ENCODE measurements at regions not wholly inside any gene's neighbourhood (a gene's known extent, or its start where the extent isn't known, plus 50 kb on each side); places are given as distances from the start of the nearest gene placed in this dataset.
"Not testable (repeated sequence)": the region's sequence is repeated elsewhere in the genome, so short reads cannot be mapped to it uniquely, and the experiment has no call there.

- DNase-seq (ENCODE audit: insufficient read length, low spot score) (no peak), FAIRE-seq (no peak)
- TF ChIP-seq TAF1 (IDR thresholded peaks at IDR 0.05; ENCODE audit: low read depth, low read length) (no peak), POU2F2 (IDR thresholded peaks at IDR 0.05; ENCODE audit: low read depth, low read length) (no peak), POLR2A (IDR thresholded peaks at IDR 0.05; ENCODE audit: low read depth, low read length) (no peak), PAX5 (IDR thresholded peaks at IDR 0.05; ENCODE audit: insufficient read depth, low read length, severe bottlenecking) (no peak), SPI1 (IDR thresholded peaks at IDR 0.05; ENCODE audit: low read depth, low read length) (no peak), POLR2AphosphoS5 (IDR thresholded peaks at IDR 0.05; ENCODE audit: low read depth, low read length) (no peak)
These were observed 115.4 kb downstream of the ACAA2 start for GRCh38 chr18:49697757-49698524.

- no peak for FAIRE-seq
- DNase-seq (ENCODE audit: insufficient read length, low spot score), result no peak
- TF ChIP-seq PAX5 (IDR thresholded peaks at IDR 0.05; ENCODE audit: insufficient read depth, low read length, severe bottlenecking) (no peak), POLR2A (IDR thresholded peaks at IDR 0.05; ENCODE audit: low read depth, low read length) (no peak)
These were observed 116.3 kb downstream of the ACAA2 start for GRCh38 chr18:49697049-49697448.

DNA sequence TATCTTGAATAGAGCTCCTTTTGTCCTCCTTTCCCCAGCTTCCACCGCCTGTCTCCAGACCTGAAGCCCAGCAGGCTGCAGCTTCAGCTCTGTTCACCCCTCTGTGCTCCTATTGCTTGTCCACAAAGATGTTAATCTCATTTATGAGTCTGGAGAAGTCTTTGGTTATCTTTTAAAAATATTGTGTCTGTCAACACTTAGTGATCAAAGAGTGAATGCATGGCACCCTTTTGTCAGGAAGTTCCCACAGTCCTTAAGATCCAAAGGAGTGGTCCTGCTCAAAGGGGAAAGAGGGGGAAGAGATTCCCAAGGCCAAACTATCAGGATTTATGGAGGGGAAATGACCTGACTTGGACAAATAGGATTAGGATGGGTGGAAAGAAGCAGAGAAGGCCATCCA, 118.9 kb downstream of the ACAA2 start:
- no peak for TF ChIP-seq SPI1 (IDR thresholded peaks at IDR 0.05; ENCODE audit: low read depth, low read length)
- TF ChIP-seq POLR2A (IDR thresholded peaks at IDR 0.05; ENCODE audit: low read depth, low read length), result no peak
- TF ChIP-seq POU2F2 (IDR thresholded peaks at IDR 0.05; ENCODE audit: low read depth, low read length), result no peak
- no peak for TF ChIP-seq TAF1 (IDR thresholded peaks at IDR 0.05; ENCODE audit: low read depth, low read length)
- TF ChIP-seq PAX5 (IDR thresholded peaks at IDR 0.05; ENCODE audit: insufficient read depth, low read length, severe bottlenecking), result no peak
- no peak for TF ChIP-seq POLR2AphosphoS5 (IDR thresholded peaks at IDR 0.05; ENCODE audit: low read depth, low read length)
- DNase-seq (ENCODE audit: insufficient read length, low spot score) (no peak), FAIRE-seq (no peak)

- no peak for FAIRE-seq
These were observed 119.7 kb downstream of the ACAA2 start for GRCh38 chr18:49693717-49694005.

GRCh38 chr18:49692906-49693716, 120.2 kb downstream of the ACAA2 start:
- no peak for DNase-seq (ENCODE audit: insufficient read length, low spot score)
- no peak for FAIRE-seq
- no peak for TF ChIP-seq TAF1 (IDR thresholded peaks at IDR 0.05; ENCODE audit: low read depth, low read length)
- no peak for TF ChIP-seq PAX5 (IDR thresholded peaks at IDR 0.05; ENCODE audit: insufficient read depth, low read length, severe bottlenecking)
- no peak for TF ChIP-seq SPI1 (IDR thresholded peaks at IDR 0.05; ENCODE audit: low read depth, low read length)
- no peak for TF ChIP-seq POLR2A (IDR thresholded peaks at IDR 0.05; ENCODE audit: low read depth, low read length)
- TF ChIP-seq POU2F2 (IDR thresholded peaks at IDR 0.05; ENCODE audit: low read depth, low read length), result no peak
- no peak for TF ChIP-seq POLR2AphosphoS5 (IDR thresholded peaks at IDR 0.05; ENCODE audit: low read depth, low read length)

More at GRCh38 chr18:49693717-49694005, 119.7 kb downstream of the ACAA2 start:
- TF ChIP-seq POLR2AphosphoS5 (IDR thresholded peaks at IDR 0.05; ENCODE audit: low read depth, low read length), result no peak
- DNase-seq (ENCODE audit: insufficient read length, low spot score), result no peak

DNA sequence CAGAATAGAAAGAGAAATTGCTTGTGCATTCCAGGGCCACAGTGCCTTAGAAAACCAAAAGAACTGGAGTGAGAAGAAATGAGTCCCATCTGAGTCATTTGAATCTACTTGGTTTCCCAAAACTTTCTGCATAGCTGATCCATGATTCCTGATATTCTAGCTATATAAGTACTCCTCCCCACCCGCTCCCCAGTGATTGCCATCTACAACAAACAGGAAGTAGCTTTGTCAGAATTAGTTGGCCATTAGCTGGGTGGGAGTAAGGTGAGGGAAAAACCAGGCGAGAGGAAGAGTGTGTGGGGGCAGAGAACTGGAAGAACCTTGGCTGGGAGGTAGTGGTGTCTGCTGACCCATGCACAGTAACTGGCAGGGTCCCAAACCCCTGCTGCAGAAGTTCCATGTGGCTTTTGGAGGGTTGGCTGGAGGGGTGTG, 122.1 kb downstream of the ACAA2 start:
- FAIRE-seq, result no peak
- DNase-seq (ENCODE audit: insufficient read length, low spot score), result no peak
- TF ChIP-seq POU2F2 (IDR thresholded peaks at IDR 0.05; ENCODE audit: low read depth, low read length) (no peak), POLR2A (IDR thresholded peaks at IDR 0.05; ENCODE audit: low read depth, low read length) (no peak), POLR2AphosphoS5 (IDR thresholded peaks at IDR 0.05; ENCODE audit: low read depth, low read length) (no peak), TAF1 (IDR thresholded peaks at IDR 0.05; ENCODE audit: low read depth, low read length) (no peak), PAX5 (IDR thresholded peaks at IDR 0.05; ENCODE audit: insufficient read depth, low read length, severe bottlenecking) (no peak), SPI1 (IDR thresholded peaks at IDR 0.05; ENCODE audit: low read depth, low read length) (no peak)

GRCh38 chr18:49690312-49690711, 123.0 kb downstream of the ACAA2 start:
- TF ChIP-seq POLR2A (IDR thresholded peaks at IDR 0.05; ENCODE audit: low read depth, low read length), result no peak
- no peak for TF ChIP-seq TAF1 (IDR thresholded peaks at IDR 0.05; ENCODE audit: low read depth, low read length)
- TF ChIP-seq SPI1 (IDR thresholded peaks at IDR 0.05; ENCODE audit: low read depth, low read length), result no peak
- TF ChIP-seq POLR2AphosphoS5 (IDR thresholded peaks at IDR 0.05; ENCODE audit: low read depth, low read length), result no peak
- no peak for TF ChIP-seq PAX5 (IDR thresholded peaks at IDR 0.05; ENCODE audit: insufficient read depth, low read length, severe bottlenecking)
- no peak for TF ChIP-seq POU2F2 (IDR thresholded peaks at IDR 0.05; ENCODE audit: low read depth, low read length)
- FAIRE-seq, result no peak
- DNase-seq (ENCODE audit: insufficient read length, low spot score), result no peak

GRCh38 chr18:49685231-49685942, 123.5 kb downstream of the LIPG start:
- TF ChIP-seq PAX5 (IDR thresholded peaks at IDR 0.05; ENCODE audit: insufficient read depth, low read length, severe bottlenecking), result no peak
- TF ChIP-seq POU2F2 (IDR thresholded peaks at IDR 0.05; ENCODE audit: low read depth, low read length), result no peak
- TF ChIP-seq POLR2A (IDR thresholded peaks at IDR 0.05; ENCODE audit: low read depth, low read length), result no peak
- no peak for TF ChIP-seq POLR2AphosphoS5 (IDR thresholded peaks at IDR 0.05; ENCODE audit: low read depth, low read length)
- no peak for TF ChIP-seq TAF1 (IDR thresholded peaks at IDR 0.05; ENCODE audit: low read depth, low read length)
- no peak for TF ChIP-seq SPI1 (IDR thresholded peaks at IDR 0.05; ENCODE audit: low read depth, low read length)
- no peak for DNase-seq (ENCODE audit: insufficient read length, low spot score)
- FAIRE-seq, result no peak

GRCh38 chr18:49682803-49683190, 120.9 kb downstream of the LIPG start:
- not testable (repeated sequence) for DNase-seq (ENCODE audit: insufficient read length, low spot score); FAIRE-seq

All from GM12891 (cell line).